Activated T-helper 1 cell treated with Interleukin-2 at 50 U/mL for 16 hours (primary cell): ENCODE measurements at regions not wholly inside any gene's neighbourhood (a gene's known extent, or its start where the extent isn't known, plus 50 kb on each side); places are given as distances from the start of the nearest gene placed in this dataset.

Experiments
- DNase-seq: peaks from one replicate; pipeline ENCODE4 v3.0.0-alpha.2; 2020; ENCODE audit warnings: low read depth

GRCh38 chr1:117678246-117678977 lies 72.6 kb downstream of the TENT5C start:
- no peak for DNase-seq

GRCh38 chr1:117679299-117679698 lies 73.5 kb downstream of the TENT5C start:
- DNase-seq: no peak

- DNase-seq: no peak
Measured at GRCh38 chr1:117679868-117680267, 74.0 kb downstream of the TENT5C start.

GRCh38 chr1:117680316-117681002 lies 74.6 kb downstream of the TENT5C start:
- no peak for DNase-seq

- DNase-seq: no peak
Measured at GRCh38 chr1:117681093-117681900, 75.4 kb downstream of the TENT5C start.

GRCh38 chr1:117681901-117682250 lies 76.0 kb downstream of the TENT5C start:
- no peak for DNase-seq

- DNase-seq: no peak
Measured at GRCh38 chr1:117682372-117682771, 76.5 kb downstream of the TENT5C start.

GRCh38 chr1:117683571-117684285 lies 77.9 kb downstream of the TENT5C start:
- no peak for DNase-seq

GRCh38 chr1:117685936-117686806 lies 80.3 kb downstream of the TENT5C start:
- no peak for DNase-seq

GRCh38 chr1:117686907-117687306 lies 81.1 kb downstream of the TENT5C start:
- DNase-seq: no peak

GRCh38 chr1:117689997-117690625 lies 84.3 kb downstream of the TENT5C start:
- no peak for DNase-seq

- no peak for DNase-seq
Measured at GRCh38 chr1:117691942-117692341, 86.1 kb downstream of the TENT5C start.

GRCh38 chr1:117694543-117694942 lies 88.7 kb downstream of the TENT5C start:
- DNase-seq: no peak

- no peak for DNase-seq
Measured at GRCh38 chr1:117695796-117696490, 90.1 kb downstream of the TENT5C start.

GRCh38 chr1:117696561-117696960 lies 90.7 kb downstream of the TENT5C start:
- DNase-seq: no peak

GRCh38 chr1:117697220-117697781 lies 91.5 kb downstream of the TENT5C start:
- DNase-seq: no peak

- no peak for DNase-seq
Measured at GRCh38 chr1:117698398-117699160, 92.7 kb downstream of the TENT5C start.

GRCh38 chr1:117699953-117700352 lies 94.1 kb downstream of the TENT5C start:
- no peak for DNase-seq

- no peak for DNase-seq
Measured at GRCh38 chr1:117702654-117703053, 96.8 kb downstream of the TENT5C start.
